Liver (tissue), 8 donors: ENCODE measurements at regions not wholly inside any gene's neighbourhood (a gene's known extent, or its start where the extent isn't known, plus 50 kb on each side); places are given as distances from the start of the nearest gene placed in this dataset.

Experiments used
- DNase-seq: peaks from one replicate; pipeline ENCODE4 v3.0.0-alpha.2; 2017; ENCODE audit warnings: low spot score
- H3K27ac ChIP-seq, 2 donors: one replicate each; pipeline ENCODE4 v1.7.0; 2013; ENCODE audit warnings: inconsistent platforms in 2 of 2, low read length in 2 of 2, control low read depth in 1 of 2, low read depth in 1 of 2, mild to moderate bottlenecking in 1 of 2
- H3K27me3 ChIP-seq, 4 donors: one replicate each; pipeline versions ENCODE4 v1.6.1 to v1.7.0; 2013; ENCODE audit warnings: low read length in 3 of 4, inconsistent platforms in 1 of 4, mild to moderate bottlenecking in 1 of 4, moderate library complexity in 1 of 4; ENCODE audit not compliant: control insufficient read depth in 4 of 4, insufficient read depth in 4 of 4
- H3K36me3 ChIP-seq, 4 donors: one replicate each; pipeline versions ENCODE4 v1.6.1 to v1.7.0; 2013; ENCODE audit warnings: low read length in 3 of 4, mild to moderate bottlenecking in 3 of 4, low read depth in 1 of 4, moderate library complexity in 1 of 4; ENCODE audit not compliant: control insufficient read depth in 4 of 4, insufficient read depth in 3 of 4
- H3K4me1 ChIP-seq, 4 donors: one replicate each; pipeline versions ENCODE4 v1.6.1 to v1.7.0; 2013; ENCODE audit warnings: low read length in 3 of 4, mild to moderate bottlenecking in 3 of 4, moderate library complexity in 1 of 4; ENCODE audit not compliant: control insufficient read depth in 4 of 4, insufficient read depth in 4 of 4
- H3K4me3 ChIP-seq, 3 donors: one replicate each; pipeline versions ENCODE4 v1.6.1 to v1.7.0; 2013; ENCODE audit warnings: low read length in 3 of 3, control low read depth in 1 of 3, low read depth in 1 of 3, mild to moderate bottlenecking in 1 of 3
- H3K9ac ChIP-seq, 2 donors: one replicate each; pipeline ENCODE4 v1.7.0; 2013; ENCODE audit warnings: low read length in 2 of 2, mild to moderate bottlenecking in 2 of 2, moderate library complexity in 2 of 2, control low read depth in 1 of 2, low read depth in 1 of 2
- H3K9me3 ChIP-seq, 4 donors: one replicate each; pipeline versions ENCODE4 v1.6.1 to v1.7.0; 2013; ENCODE audit warnings: low read length in 3 of 4; ENCODE audit not compliant: control insufficient read depth in 4 of 4
- EGR1 ChIP-seq, 2 donors: IDR thresholded peaks; 2 replicates each; pipeline ENCODE4 v1.6.1; 2016 to 2018; ENCODE audit warnings: antibody characterized with exemption in 2 of 2, low read depth in 2 of 2
- FOXA1 ChIP-seq: IDR thresholded peaks from 2 replicates; pipeline ENCODE4 v1.6.1; 2016; ENCODE audit warnings: antibody characterized with exemption
- FOXA2 ChIP-seq: IDR thresholded peaks from 2 replicates; pipeline ENCODE4 v1.6.1; 2016; ENCODE audit warnings: antibody characterized with exemption
- GABPA ChIP-seq, 2 donors: IDR thresholded peaks in 1 of 2; conservative IDR thresholded peaks in 1 of 2; 2 replicates each; pipeline ENCODE4 v1.6.1; 2016; ENCODE audit warnings: antibody characterized with exemption in 2 of 2, mild to moderate bottlenecking in 1 of 2, moderate library complexity in 1 of 2
- HNF4A ChIP-seq, 2 donors: conservative IDR thresholded peaks; 2 replicates each; pipeline ENCODE4 v1.6.1; 2016; ENCODE audit warnings: antibody characterized with exemption in 2 of 2, mild to moderate bottlenecking in 2 of 2
- HNF4G ChIP-seq: IDR thresholded peaks from 2 replicates; pipeline ENCODE4 v1.6.1; 2016; ENCODE audit warnings: antibody characterized with exemption
- RAD21 ChIP-seq, 2 donors: IDR thresholded peaks; 2 replicates each; pipeline ENCODE4 v1.6.1; 2016; ENCODE audit warnings: antibody characterized with exemption in 2 of 2, mild to moderate bottlenecking in 2 of 2
- RXRA ChIP-seq, 2 donors: IDR thresholded peaks; 2 replicates each; pipeline ENCODE4 v1.6.1; 2017 to 2018; ENCODE audit warnings: antibody characterized with exemption in 2 of 2, mild to moderate bottlenecking in 1 of 2
- SP1 ChIP-seq: IDR thresholded peaks from 2 replicates; pipeline ENCODE4 v1.6.1; 2018; ENCODE audit warnings: antibody characterized with exemption, mild to moderate bottlenecking
- WGBS: extraction: QIAGEN DNeasy Blood & Tissue Kit; methylation state at CpG from one replicate; pipeline ENCODE4 v1.1.7; 2013; 5-methylcytosine and 5-hydroxymethylcytosine counted together
- TF ChIP-seq, protein P1 (sequence below): IDR thresholded peaks from 2 replicates; pipeline ENCODE4 v1.6.1; 2016; ENCODE audit warnings: antibody characterized with exemption
- TF ChIP-seq, protein P2 (sequence below): IDR thresholded peaks from 2 replicates; pipeline ENCODE4 v1.6.1; 2016; ENCODE audit warnings: antibody characterized with exemption
- TF ChIP-seq, protein P3 (sequence below): fragments of 150-350 bp; IDR thresholded peaks from 2 replicates; pipeline ENCODE4 v1.5.1; 2017; ENCODE audit warnings: improper control_type of control experiment, low read depth, low read length; ENCODE audit not compliant: missing input control
- TF ChIP-seq, protein P4 (sequence below): IDR thresholded peaks from 2 replicates; pipeline ENCODE4 v1.6.1; 2016; ENCODE audit warnings: antibody characterized with exemption
- donor health status: healthy.
- donor health status: healthy.
- donor health status: healthy.
- donor health status: healthy.
- donor health status: healthy.

DNA sequence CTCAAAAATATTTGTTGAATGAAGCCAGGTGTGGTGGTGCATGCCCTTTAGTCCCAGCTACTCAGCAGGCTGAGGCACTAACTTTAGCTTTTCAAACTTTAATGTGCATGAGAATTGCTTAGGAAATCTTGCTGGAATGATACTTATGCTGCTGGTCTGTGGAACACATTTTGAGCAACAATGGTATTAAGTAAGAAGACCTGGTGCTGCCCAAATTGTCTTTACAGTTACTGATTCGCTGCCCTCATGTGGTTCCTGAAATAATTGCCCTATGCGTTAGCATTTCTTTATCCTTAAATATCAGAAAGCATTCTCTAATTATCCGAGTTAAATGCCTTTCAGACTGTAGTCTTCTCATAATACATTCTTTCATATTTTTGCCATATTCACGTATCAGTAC, 76.0 kb upstream of the SESTD1 start:
- Histone ChIP-seq H3K4me1 (peaks cover 0 to 8% (median 2%) of the 10 kb centered on the region in 4 donors), H3K4me3 (no peak overlapping the region), H3K27ac (no peak overlapping the region), H3K9ac (no peak overlapping the region), H3K9me3 (no peaks in the 10 kb centered on the region), H3K27me3 (no peaks in the 10 kb centered on the region), H3K36me3 (no peaks in the 10 kb centered on the region)
- TF ChIP-seq, protein P1, sequence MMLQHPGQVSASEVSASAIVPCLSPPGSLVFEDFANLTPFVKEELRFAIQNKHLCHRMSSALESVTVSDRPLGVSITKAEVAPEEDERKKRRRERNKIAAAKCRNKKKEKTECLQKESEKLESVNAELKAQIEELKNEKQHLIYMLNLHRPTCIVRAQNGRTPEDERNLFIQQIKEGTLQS: no peak
- TF ChIP-seq RXRA (IDR thresholded peaks at IDR 0.05) (no peak), FOXA2 (no peak), HNF4A (conservative IDR thresholded peaks at IDR 0.05) (no peak), RAD21 (IDR thresholded peaks at IDR 0.05) (peak; percentile 74 to 81), FOXA1 (no peak), GABPA (IDR thresholded peaks at IDR 0.05 in 1 of 2, conservative IDR thresholded peaks at IDR 0.05 in 1 of 2) (no peak), SP1 (no peak), EGR1 (IDR thresholded peaks at IDR 0.05; ENCODE audit: low read depth in 2 of 2) (no peak), HNF4G (no peak)
- TF ChIP-seq, protein P2, sequence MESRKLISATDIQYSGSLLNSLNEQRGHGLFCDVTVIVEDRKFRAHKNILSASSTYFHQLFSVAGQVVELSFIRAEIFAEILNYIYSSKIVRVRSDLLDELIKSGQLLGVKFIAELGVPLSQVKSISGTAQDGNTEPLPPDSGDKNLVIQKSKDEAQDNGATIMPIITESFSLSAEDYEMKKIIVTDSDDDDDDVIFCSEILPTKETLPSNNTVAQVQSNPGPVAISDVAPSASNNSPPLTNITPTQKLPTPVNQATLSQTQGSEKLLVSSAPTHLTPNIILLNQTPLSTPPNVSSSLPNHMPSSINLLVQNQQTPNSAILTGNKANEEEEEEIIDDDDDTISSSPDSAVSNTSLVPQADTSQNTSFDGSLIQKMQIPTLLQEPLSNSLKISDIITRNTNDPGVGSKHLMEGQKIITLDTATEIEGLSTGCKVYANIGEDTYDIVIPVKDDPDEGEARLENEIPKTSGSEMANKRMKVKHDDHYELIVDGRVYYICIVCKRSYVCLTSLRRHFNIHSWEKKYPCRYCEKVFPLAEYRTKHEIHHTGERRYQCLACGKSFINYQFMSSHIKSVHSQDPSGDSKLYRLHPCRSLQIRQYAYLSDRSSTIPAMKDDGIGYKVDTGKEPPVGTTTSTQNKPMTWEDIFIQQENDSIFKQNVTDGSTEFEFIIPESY: no peak
- TF ChIP-seq, protein P3, sequence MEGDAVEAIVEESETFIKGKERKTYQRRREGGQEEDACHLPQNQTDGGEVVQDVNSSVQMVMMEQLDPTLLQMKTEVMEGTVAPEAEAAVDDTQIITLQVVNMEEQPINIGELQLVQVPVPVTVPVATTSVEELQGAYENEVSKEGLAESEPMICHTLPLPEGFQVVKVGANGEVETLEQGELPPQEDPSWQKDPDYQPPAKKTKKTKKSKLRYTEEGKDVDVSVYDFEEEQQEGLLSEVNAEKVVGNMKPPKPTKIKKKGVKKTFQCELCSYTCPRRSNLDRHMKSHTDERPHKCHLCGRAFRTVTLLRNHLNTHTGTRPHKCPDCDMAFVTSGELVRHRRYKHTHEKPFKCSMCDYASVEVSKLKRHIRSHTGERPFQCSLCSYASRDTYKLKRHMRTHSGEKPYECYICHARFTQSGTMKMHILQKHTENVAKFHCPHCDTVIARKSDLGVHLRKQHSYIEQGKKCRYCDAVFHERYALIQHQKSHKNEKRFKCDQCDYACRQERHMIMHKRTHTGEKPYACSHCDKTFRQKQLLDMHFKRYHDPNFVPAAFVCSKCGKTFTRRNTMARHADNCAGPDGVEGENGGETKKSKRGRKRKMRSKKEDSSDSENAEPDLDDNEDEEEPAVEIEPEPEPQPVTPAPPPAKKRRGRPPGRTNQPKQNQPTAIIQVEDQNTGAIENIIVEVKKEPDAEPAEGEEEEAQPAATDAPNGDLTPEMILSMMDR: peak; percentile 44
- TF ChIP-seq, protein P4, sequence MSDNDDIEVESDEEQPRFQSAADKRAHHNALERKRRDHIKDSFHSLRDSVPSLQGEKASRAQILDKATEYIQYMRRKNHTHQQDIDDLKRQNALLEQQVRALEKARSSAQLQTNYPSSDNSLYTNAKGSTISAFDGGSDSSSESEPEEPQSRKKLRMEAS: no peak
- DNase-seq: no peak
- whole genome bisulfite sequencing: 46% methylated on average over 4 of the region's 4 CpGs

DNA sequence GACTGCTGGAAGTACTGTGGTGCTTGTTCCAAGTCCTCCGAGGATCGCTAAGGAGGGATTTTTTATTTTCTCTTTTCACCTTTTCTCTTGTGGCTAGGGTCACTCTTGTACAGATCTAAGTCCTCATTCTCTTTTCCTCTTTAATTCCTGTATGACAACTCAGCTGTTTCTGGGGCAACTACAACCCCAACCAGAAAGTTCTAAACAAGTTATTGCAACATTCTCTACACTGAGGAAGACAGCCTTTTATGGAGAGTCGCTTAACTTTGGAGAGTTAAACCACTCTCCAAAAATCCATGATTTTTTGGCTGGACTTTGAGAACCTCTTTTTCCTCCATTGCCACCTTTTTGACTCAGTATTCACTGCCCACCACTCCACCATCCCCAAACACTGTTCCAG, 74.0 kb upstream of the SESTD1 start:
- TF ChIP-seq HNF4A (conservative IDR thresholded peaks at IDR 0.05): peak in 1 of 2 donors; percentile 7
- TF ChIP-seq, protein P4: no peak
- H3K27ac ChIP-seq: no peak overlapping the region
- H3K9ac ChIP-seq: no peak overlapping the region
- 74% methylated on average over 3 of the region's 3 CpGs for whole genome bisulfite sequencing
- no peaks in the 10 kb centered on the region for H3K27me3 ChIP-seq
- no peak overlapping the region for H3K4me3 ChIP-seq
- no peaks in the 10 kb centered on the region for H3K36me3 ChIP-seq
- no peak for DNase-seq
- H3K4me1 ChIP-seq: peaks cover 0 to 8% (median 2%) of the 10 kb centered on the region in 4 donors
- no peaks in the 10 kb centered on the region for H3K9me3 ChIP-seq
